ENCODE measurements at regions not wholly inside any gene's neighbourhood (a gene's known extent, or its start where the extent isn't known, plus 50 kb on each side); places are given as distances from the start of the nearest gene placed in this dataset.

- DNase-seq (ENCODE audit: low read depth), result no peak
Observed at GRCh38 chrX:16222151-16222550, 54.9 kb downstream of the MAGEB17 start.

GRCh38 chrX:16223385-16223784 is 56.1 kb downstream of the MAGEB17 start:
- DNase-seq (ENCODE audit: low read depth), result no peak

- DNase-seq (ENCODE audit: low read depth), result no peak
Observed at GRCh38 chrX:16239211-16239610, 71.9 kb downstream of the MAGEB17 start.

- DNase-seq (ENCODE audit: low read depth), result no peak
Observed at GRCh38 chrX:16240231-16240905, 73.1 kb downstream of the MAGEB17 start.

DNA sequence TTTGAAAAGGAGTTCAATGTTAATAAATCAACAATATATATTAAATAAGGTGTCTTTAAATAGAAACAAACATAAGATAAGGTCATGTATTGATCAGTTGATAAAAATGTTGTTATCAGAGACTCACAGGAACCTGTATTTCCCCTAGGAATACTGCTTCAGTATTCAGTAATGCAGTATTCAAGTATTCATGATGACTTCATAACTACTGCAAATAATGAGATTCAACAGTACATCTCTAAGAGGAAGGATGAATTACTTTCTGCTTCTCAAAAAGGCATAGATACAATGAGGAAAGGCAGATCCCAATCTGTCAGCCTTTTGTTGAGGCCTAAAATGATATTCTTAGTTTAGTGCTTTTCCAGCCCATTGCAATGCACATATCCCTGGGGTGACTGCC is 73.7 kb downstream of the MAGEB17 start:
- no peak for DNase-seq (ENCODE audit: low read depth)

DNA sequence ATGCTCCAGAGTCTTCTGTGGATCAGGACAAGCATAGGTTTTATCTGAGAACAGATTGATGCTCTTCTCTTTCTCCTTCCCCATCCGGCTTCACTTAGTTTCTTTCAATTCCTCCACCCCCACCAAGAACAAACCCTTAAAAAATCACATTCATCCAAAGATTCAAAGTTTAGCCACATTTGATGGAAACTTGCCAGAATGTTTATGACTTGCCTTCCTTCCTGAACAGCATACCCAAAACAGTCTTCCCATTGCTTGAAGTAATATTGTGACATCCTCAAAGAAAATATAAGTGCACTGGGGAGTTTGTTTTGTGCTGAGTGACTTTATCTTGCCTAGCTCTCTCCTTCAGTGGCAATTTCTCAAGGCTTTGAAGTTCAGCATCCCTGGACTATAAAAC is 83.0 kb downstream of the MAGEB17 start:
- DNase-seq (ENCODE audit: low read depth), result no peak

DNA sequence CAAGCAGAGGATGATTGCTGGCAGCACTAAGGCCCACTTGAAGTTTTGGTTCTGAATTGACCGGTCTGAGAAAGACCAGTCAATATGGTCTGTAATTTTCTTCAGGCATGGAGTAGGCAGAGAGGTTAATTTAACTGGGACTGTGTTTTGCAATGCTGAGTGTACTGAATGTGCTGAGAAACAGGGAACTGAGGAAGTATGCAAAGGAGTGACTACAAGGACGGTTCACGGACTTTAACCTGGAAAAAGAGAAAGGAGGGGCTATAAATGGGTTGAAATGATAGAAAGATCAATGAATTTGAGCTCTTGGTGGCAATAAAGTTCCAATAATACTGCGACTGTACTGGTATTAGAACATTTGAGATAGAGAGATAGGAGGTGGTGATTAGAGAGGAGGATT is 84.5 kb downstream of the MAGEB17 start:
- DNase-seq (ENCODE audit: low read depth), result no peak

DNA sequence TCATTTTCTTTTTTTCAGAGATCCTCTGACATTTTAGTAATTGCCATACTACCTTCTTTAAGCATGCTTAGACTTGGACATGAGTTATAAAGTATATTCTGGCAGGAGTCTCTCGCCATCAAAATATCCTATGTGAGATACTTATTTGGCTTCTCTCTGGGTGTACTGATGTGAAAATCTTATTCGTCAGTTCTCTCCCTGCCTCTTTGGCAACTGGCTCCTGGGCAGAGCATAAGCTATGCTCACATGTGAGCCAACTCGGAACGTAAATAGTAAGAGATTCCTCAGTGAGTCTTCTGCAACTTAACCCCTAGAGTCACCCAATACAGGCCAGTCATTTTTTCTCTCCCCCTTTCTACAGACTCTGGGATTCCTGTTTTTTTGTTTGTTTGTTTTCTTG is 91.6 kb downstream of the MAGEB17 start:
- no peak for DNase-seq (ENCODE audit: low read depth)

GRCh38 chrX:16267431-16267830 is 100.2 kb downstream of the MAGEB17 start:
- no peak for DNase-seq (ENCODE audit: low read depth)

GRCh38 chrX:16268206-16268605 is 100.9 kb downstream of the MAGEB17 start:
- DNase-seq (ENCODE audit: low read depth), result no peak

- no peak for DNase-seq (ENCODE audit: low read depth)
Observed at GRCh38 chrX:16278927-16279326, 111.6 kb downstream of the MAGEB17 start.

- no peak for DNase-seq (ENCODE audit: low read depth)
Observed at GRCh38 chrX:16282209-16282608, 114.9 kb downstream of the MAGEB17 start.

DNA sequence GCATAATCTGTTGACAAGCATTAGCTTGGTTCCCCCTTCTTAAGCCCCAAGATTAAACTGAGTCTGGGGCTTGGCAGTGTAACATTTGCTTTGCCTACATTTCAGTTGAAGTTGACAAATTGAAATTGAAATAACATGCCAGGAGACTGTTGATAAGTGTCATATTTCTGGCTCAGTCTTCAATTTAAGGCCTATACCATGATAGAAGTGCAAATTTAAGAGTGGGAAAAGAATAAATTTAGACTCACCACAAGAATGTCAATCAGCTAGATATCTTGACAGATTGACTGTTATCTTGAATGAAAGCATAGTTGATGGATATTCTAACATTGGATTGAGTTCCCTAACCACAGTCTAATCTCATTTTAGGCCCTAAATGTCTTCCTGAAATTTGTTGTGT is 117.6 kb downstream of the MAGEB17 start:
- no peak for DNase-seq (ENCODE audit: low read depth)

- no peak for DNase-seq (ENCODE audit: low read depth)
Observed at GRCh38 chrX:16290997-16291396, 123.7 kb downstream of the MAGEB17 start.

DNA sequence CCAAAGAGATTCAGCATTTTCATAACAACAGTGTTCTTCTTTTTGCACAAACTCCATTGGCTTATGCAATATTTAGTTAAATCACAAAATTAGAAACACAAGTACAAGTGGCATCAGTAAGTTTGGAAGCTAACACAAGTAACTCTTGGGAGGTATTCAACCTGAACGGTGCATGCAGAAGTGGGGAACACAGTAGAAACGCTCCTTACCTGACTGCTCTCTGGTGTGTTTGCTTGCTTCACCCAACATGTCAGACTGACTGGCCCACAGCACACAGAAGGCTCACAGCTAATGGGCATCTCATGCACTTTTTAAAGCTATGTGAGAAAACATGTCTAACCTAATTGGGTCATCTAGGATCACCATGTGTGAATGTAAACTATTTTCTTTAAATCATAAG is 133.6 kb downstream of the MAGEB17 start:
- DNase-seq (ENCODE audit: low read depth), result no peak

- DNase-seq (ENCODE audit: low read depth), result no peak
Observed at GRCh38 chrX:16304751-16305150, 137.5 kb downstream of the MAGEB17 start.

DNA sequence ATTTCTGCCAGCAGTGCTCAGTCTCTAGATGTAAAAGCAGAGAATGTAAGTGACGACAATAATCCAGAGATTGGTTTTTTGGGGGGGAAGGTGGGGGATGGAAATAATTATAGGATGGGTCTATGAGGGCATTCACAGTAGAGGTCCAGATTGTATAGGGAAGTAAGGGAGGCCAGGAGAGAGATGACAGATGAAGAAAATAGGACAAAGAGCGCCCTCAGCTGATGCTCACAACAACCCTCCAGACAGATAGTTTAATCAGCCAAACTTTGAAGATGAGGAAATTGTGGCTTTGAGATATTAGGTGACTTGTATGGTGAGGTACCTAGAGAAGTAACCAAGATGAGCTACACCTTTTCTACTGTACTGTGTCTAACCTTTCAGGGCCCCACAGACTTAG is 137.9 kb downstream of the MAGEB17 start:
- DNase-seq (ENCODE audit: low read depth), result no peak

GRCh38 chrX:16307950-16308349 is 140.7 kb downstream of the MAGEB17 start:
- DNase-seq (ENCODE audit: low read depth), result no peak

DNA sequence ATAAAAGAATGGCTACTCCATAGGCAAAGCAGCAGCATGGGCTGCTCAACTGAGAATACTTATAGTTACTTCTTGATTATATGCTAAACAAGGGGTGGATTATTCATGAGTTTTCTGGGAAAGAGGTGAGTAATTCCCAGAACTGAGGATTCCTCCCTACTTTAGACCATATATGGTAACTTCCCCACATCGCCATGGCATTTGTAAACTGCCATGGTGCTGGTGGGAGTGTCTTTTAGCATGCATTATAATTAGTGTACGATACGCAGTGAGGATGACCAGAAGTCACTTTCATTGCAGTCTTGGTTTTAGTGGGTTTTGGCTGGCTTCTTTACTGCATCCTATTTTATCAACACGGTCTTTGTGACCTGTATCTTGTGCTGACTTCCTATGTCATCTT is 141.5 kb downstream of the MAGEB17 start:
- no peak for DNase-seq (ENCODE audit: low read depth)

DNA sequence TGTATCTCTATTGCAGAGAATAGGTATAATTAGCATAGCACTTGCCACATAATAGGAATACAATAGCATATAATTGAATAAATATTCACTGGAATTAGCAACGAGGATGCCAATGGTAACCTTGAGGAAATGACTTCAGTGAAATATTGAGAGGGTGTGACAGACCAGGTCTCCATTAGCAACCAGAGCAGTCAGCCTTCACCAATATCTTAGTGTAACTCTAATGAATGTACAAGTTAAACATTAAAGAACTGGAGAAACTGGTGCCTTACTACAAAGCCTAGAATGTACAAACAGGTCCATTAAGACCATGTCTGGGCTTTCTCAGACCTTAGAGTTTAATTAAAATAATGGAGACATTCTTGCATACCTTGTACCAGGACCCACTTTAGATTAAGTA is 143.0 kb downstream of the MAGEB17 start:
- no peak for DNase-seq (ENCODE audit: low read depth)

DNA sequence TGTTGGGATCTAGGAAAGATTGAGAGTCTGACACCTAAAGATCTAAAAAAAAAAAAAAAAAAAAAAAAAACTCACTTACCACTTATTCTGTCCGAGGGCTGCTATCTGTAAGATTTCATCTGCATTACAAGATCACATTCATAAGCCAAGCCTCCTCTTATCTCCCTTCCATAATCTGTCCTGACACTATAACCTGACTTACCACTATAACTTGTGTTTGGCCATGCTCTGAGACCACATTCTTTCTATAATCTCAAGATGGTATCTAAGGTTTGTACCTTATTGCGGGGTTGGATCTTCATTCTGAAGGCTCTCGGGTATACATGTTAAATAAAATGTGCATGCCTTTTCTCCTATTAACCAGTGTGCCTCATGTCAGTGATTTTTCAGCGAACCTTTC is 144.4 kb downstream of the MAGEB17 start:
- DNase-seq (ENCODE audit: low read depth), result no peak

DNA sequence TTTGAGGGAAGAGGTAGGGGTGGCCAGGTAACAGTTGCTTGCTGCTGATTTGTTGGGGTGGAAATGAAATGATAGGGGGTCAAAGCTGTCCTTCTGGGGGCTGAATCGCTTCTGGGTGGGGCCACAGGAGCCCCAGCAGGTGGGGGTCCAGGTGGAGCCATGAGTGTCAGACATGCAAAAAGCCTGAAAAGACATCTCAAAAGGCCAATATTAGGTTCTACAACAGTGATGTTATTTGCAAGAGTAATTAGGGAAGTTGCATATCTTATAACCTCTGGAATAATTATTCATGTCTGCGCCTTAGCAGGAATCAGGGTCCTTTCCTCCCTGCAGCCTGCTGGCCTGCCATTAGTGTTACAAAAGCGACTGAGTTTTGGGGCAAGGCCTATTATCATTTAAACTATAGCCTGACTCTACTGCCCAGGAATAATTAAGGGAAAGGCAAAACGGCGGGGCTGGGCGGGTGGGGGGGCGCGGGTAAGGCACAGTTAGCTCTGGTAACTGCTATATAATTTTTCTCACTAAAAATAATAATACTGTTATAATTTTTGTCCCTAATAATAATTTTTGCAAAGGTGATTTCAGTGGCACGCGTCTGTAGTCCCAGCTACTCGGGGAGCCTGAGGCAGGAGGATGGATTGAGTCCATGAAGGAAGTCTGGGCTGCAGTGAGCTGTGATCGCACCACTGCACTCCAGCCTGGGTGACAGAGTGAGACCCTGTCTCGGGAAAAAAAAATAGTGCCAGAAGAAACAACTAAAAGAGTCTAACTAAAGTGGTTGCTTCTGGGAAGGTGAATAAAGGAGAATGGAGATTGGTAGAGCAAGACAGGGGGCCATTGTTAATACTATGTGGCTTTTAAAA is 145.7 kb downstream of the MAGEB17 start:
- no peak for DNase-seq (ENCODE audit: low read depth)

GRCh38 chrX:16316331-16316730 is 149.1 kb downstream of the MAGEB17 start:
- no peak for DNase-seq (ENCODE audit: low read depth)

- DNase-seq (ENCODE audit: low read depth), result no peak
Observed at GRCh38 chrX:16319929-16320328, 152.6 kb downstream of the MAGEB17 start.
